ENCODE measurements at regions not wholly inside any gene's neighbourhood (a gene's known extent, or its start where the extent isn't known, plus 50 kb on each side); places are given as distances from the start of the nearest gene placed in this dataset.
"Not testable (repeated sequence)": the region's sequence is repeated elsewhere in the genome, so short reads cannot be mapped to it uniquely, and the experiment has no call there.

DNA sequence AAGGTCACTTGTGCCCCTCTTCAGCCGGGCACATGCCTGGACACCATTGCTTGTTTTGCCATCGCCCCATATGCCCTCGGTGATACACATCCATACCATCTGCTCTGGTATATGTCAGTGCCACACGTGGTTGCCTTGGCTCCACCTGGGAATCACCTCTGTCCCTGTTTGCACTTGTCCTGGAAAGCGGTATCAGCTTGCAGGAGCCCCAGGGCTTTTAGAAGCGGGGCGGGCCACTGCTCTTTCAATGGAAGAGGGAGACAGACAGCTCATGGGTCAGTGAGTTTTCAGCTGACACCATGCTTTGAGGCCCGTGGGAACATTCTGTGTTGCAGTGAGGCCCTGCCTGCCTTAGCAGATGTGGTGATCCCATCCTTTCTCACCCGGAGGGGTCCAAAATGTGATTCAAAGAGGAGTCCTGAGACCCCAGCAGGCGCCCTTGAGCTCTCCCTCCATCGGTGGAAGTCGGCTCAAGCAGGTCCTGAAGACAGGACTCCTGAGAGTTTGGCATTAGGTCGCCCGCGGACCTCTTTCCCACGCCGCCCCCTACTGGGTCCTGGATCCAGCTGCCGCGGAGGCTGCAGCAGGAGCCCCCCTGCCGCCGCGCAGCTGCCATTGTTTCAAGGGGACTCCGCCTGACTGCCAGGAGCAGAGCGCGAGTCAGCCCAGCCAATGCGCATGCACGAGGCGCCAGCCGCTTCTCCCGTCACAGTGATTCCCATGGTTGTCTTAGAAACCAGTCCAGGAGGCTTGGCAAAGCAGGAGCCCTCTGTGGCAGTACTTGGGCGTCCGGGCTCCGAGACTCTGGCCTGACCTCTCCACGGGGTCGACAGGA, 773.2 kb upstream of the ALG10B start:
- DNase-seq (ENCODE audit: insufficient read length, low spot score, missing footprints) = peak; percentile 39
- no peaks in the 10 kb centered on the region for H3K79me2 ChIP-seq (ENCODE audit: insufficient read depth, low read length)
- no peaks in the 10 kb centered on the region for H3K9me3 ChIP-seq (ENCODE audit: low read depth, low read length)
- H3K4me2 ChIP-seq (ENCODE audit: insufficient read depth, low read length) = no peak overlapping the region
- no peak overlapping the region for H3K27ac ChIP-seq (ENCODE audit: low read depth, low read length)
- H2AFZ ChIP-seq (ENCODE audit: low read length) = no peak overlapping the region
- H3K27me3 ChIP-seq (ENCODE audit: insufficient read depth, low read length) = no peaks in the 10 kb centered on the region
- H3K4me1 ChIP-seq (ENCODE audit: insufficient read depth, low read length) = no peaks in the 10 kb centered on the region
- no peak overlapping the region for H3K4me3 ChIP-seq (ENCODE audit: insufficient read depth, low read length)
- no peaks in the 10 kb centered on the region for H3K36me3 ChIP-seq (ENCODE audit: insufficient read depth, low read length)
- TF ChIP-seq, protein P1, sequence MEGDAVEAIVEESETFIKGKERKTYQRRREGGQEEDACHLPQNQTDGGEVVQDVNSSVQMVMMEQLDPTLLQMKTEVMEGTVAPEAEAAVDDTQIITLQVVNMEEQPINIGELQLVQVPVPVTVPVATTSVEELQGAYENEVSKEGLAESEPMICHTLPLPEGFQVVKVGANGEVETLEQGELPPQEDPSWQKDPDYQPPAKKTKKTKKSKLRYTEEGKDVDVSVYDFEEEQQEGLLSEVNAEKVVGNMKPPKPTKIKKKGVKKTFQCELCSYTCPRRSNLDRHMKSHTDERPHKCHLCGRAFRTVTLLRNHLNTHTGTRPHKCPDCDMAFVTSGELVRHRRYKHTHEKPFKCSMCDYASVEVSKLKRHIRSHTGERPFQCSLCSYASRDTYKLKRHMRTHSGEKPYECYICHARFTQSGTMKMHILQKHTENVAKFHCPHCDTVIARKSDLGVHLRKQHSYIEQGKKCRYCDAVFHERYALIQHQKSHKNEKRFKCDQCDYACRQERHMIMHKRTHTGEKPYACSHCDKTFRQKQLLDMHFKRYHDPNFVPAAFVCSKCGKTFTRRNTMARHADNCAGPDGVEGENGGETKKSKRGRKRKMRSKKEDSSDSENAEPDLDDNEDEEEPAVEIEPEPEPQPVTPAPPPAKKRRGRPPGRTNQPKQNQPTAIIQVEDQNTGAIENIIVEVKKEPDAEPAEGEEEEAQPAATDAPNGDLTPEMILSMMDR (IDR thresholded peaks at IDR 0.05; ENCODE audit: extremely low read depth, low read depth, low read length) = no peak
- H4K20me1 ChIP-seq (ENCODE audit: insufficient read depth, low read length) = no peaks in the 10 kb centered on the region

DNA sequence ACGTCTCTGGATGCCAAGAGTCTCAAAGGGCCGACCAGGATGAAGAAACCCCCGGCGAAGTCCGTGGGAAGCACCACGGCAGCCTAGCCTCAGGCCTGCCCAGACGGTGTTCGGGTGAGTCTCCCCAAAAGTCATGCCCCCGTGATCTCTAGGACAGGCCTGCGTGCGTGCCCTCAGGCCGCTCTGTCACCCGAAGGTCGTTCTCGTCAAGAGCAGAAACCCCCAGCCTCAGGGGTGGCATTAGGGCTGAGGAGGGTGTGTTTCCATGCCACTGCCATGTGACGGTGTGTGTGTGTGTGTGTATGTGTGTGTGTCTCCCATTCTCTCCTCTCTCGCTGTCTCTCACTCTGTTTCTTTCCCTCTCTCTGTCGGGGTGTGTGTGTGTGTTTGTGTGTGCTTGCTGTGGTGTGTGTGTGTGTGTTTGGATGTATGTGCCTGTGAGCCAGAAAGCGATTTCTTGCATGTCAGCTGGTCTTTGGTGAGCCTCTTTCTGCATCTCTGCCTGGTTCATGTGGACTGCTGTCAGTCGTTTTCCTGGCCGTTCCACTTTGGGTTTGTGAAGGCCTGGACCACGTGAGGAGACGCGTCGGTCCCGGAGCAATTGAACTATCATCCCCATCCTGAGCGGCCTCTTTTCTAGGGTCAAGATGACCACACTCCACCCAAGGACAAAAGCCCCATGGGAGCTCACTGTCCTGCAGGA, 772.5 kb upstream of the ALG10B start:
- Histone ChIP-seq H3K9me3 (ENCODE audit: low read depth, low read length) (no peaks in the 10 kb centered on the region), H4K20me1 (ENCODE audit: insufficient read depth, low read length) (no peaks in the 10 kb centered on the region), H3K36me3 (ENCODE audit: insufficient read depth, low read length) (no peaks in the 10 kb centered on the region), H3K27me3 (ENCODE audit: insufficient read depth, low read length) (no peaks in the 10 kb centered on the region), H3K4me1 (ENCODE audit: insufficient read depth, low read length) (no peaks in the 10 kb centered on the region), H2AFZ (ENCODE audit: low read length) (no peak overlapping the region), H3K27ac (ENCODE audit: low read depth, low read length) (no peak overlapping the region), H3K4me3 (ENCODE audit: insufficient read depth, low read length) (no peak overlapping the region), H3K4me2 (ENCODE audit: insufficient read depth, low read length) (no peak overlapping the region), H3K79me2 (ENCODE audit: insufficient read depth, low read length) (no peaks in the 10 kb centered on the region)
- TF ChIP-seq, protein P1 (IDR thresholded peaks at IDR 0.05; ENCODE audit: extremely low read depth, low read depth, low read length) = no peak
- DNase-seq (ENCODE audit: insufficient read length, low spot score, missing footprints) = no peak

DNA sequence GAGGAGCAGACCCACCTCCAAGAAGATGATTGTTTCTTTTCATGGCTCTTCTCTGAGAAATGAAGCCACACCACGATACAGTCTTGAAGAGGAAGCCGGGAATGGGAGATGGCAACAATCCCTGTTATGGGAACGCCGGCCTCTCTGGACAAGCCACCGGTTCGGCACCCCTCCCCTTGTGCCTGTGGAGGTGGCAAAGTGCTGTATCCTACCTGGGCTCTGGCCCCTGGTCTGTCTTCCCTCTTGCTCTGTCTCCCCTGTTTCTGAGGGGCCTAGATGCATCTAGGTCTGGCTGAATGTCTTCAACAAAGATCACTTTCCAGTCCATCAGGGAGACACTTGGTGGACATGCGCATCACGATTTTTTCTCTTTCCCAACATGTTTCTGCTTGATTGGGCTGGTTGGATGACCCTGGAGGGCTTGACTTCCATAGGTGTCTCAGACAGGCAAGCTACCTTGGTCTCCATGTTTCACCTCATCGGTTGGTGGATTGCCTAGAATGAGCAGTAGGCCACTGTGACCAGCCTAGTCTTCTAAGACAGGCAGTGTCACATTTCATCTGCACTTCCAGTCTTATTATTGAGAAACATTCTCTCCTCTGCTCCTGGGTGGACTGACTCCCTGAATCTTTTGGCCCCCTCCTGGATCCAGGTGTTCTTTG, 771.8 kb upstream of the ALG10B start:
- not testable (repeated sequence) for DNase-seq (ENCODE audit: insufficient read length, low spot score, missing footprints); H3K36me3 ChIP-seq (ENCODE audit: insufficient read depth, low read length); H3K9me3 ChIP-seq (ENCODE audit: low read depth, low read length)

DNA sequence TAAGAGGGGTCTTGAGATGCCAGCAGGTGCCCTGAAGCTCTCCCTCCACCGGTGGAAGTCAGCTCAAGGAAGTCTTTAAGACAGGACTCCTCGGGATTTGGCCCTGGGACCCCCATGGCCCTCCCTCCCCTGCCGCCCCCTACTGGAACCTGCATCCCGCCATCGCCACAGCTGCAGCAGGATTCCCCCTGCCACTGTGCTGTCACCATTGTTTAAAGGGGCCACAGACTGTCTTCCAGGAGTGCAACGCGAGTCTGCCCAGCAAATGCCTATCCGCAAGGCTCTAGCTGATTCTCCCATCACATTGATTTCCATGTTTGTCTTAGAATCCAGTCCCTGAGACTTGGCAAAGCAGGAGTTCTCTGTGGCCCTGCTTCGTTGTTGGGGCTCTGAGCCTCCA, 770.8 kb upstream of the ALG10B start:
- no peaks in the 10 kb centered on the region for H3K36me3 ChIP-seq (ENCODE audit: insufficient read depth, low read length)
- H3K4me2 ChIP-seq (ENCODE audit: insufficient read depth, low read length) = no peak overlapping the region
- H3K27me3 ChIP-seq (ENCODE audit: insufficient read depth, low read length) = no peaks in the 10 kb centered on the region

More for the DNA sequence above, 771.8 kb upstream of the ALG10B start:
- not testable (repeated sequence) for H3K79me2 ChIP-seq (ENCODE audit: insufficient read depth, low read length); H3K4me2 ChIP-seq (ENCODE audit: insufficient read depth, low read length); H3K4me3 ChIP-seq (ENCODE audit: insufficient read depth, low read length); H4K20me1 ChIP-seq (ENCODE audit: insufficient read depth, low read length); H3K27me3 ChIP-seq (ENCODE audit: insufficient read depth, low read length); H2AFZ ChIP-seq (ENCODE audit: low read length); H3K4me1 ChIP-seq (ENCODE audit: insufficient read depth, low read length); H3K27ac ChIP-seq (ENCODE audit: low read depth, low read length)

More for the DNA sequence above, 770.8 kb upstream of the ALG10B start:
- no peak overlapping the region for H2AFZ ChIP-seq (ENCODE audit: low read length)
- no peak for DNase-seq (ENCODE audit: insufficient read length, low spot score, missing footprints)
- H3K4me3 ChIP-seq (ENCODE audit: insufficient read depth, low read length) = no peak overlapping the region
- no peaks in the 10 kb centered on the region for H3K4me1 ChIP-seq (ENCODE audit: insufficient read depth, low read length)
- no peaks in the 10 kb centered on the region for H4K20me1 ChIP-seq (ENCODE audit: insufficient read depth, low read length)
- no peaks in the 10 kb centered on the region for H3K9me3 ChIP-seq (ENCODE audit: low read depth, low read length)
- no peak overlapping the region for H3K27ac ChIP-seq (ENCODE audit: low read depth, low read length)
- TF ChIP-seq, protein P1 (IDR thresholded peaks at IDR 0.05; ENCODE audit: extremely low read depth, low read depth, low read length) = no peak
- no peaks in the 10 kb centered on the region for H3K79me2 ChIP-seq (ENCODE audit: insufficient read depth, low read length)
